Left ventricle myocardium inferior (tissue), 1 donor: ENCODE measurements at regions not wholly inside any gene's neighbourhood (a gene's known extent, or its start where the extent isn't known, plus 50 kb on each side); places are given as distances from the start of the nearest gene placed in this dataset.
"Not testable (repeated sequence)": the region's sequence is repeated elsewhere in the genome, so short reads cannot be mapped to it uniquely, and the experiment has no call there.

Experiments used
- DNase-seq: peaks from one replicate; pipeline ENCODE4 v3.0.0-alpha.2; 2020
- H3K27ac ChIP-seq: fragments of 200-600 bp; replicated peaks from 2 replicates; pipeline ENCODE4 v1.8.0; 2021
- H3K27me3 ChIP-seq: fragments of 200-600 bp; 2 replicates; pipeline ENCODE4 v1.8.0; 2021; ENCODE audit warnings: low read depth
- H3K36me3 ChIP-seq: fragments of 200-600 bp; 2 replicates; pipeline ENCODE4 v1.8.0; 2021
- H3K4me1 ChIP-seq: fragments of 200-600 bp; 2 replicates; pipeline ENCODE4 v1.8.0; 2021
- H3K4me3 ChIP-seq: fragments of 200-600 bp; 2 replicates; pipeline ENCODE4 v1.8.0; 2021; ENCODE audit warnings: mild to moderate bottlenecking, moderate library complexity
- H3K9me3 ChIP-seq: fragments of 200-600 bp; replicated peaks from 2 replicates; pipeline ENCODE4 v1.8.0; 2021
- intact Hi-C: fragments of 100-400 bp; cut with micrococcal nuclease; formaldehyde crosslinking; loops from one replicate; pipeline ENCODE4 v1.11.0; 2022
- TF ChIP-seq, protein P1 (sequence below): fragments of 200-600 bp; IDR thresholded peaks from 2 replicates; pipeline ENCODE4 v1.8.0; 2021; ENCODE audit warnings: antibody characterized with exemption, mild to moderate bottlenecking, borderline replicate concordance
- donor health status: DM: no; HTN: yes; CAD: no; lungs with severe emphysema.

DNA sequence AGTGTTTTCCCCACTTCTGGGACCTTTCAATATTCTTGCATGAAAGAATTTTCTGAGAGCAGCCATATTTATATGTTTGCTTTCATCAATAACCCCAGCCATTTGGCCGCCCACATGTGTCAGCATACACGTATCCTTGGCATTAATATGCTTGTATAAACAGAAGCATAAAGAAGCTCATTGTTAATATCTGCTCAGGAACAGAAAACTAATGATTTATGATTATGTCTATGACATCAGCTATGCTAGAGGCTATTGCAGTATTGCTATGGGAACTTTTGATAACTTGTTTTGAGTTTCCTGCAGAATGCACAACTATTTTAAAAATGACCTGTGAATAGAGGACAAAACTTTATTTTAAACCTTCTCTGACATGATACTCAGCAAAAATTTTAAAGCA lies 300.9 kb upstream of the MTPN start:
- TF ChIP-seq, protein P1, sequence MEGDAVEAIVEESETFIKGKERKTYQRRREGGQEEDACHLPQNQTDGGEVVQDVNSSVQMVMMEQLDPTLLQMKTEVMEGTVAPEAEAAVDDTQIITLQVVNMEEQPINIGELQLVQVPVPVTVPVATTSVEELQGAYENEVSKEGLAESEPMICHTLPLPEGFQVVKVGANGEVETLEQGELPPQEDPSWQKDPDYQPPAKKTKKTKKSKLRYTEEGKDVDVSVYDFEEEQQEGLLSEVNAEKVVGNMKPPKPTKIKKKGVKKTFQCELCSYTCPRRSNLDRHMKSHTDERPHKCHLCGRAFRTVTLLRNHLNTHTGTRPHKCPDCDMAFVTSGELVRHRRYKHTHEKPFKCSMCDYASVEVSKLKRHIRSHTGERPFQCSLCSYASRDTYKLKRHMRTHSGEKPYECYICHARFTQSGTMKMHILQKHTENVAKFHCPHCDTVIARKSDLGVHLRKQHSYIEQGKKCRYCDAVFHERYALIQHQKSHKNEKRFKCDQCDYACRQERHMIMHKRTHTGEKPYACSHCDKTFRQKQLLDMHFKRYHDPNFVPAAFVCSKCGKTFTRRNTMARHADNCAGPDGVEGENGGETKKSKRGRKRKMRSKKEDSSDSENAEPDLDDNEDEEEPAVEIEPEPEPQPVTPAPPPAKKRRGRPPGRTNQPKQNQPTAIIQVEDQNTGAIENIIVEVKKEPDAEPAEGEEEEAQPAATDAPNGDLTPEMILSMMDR: no peak
- Histone ChIP-seq H3K9me3 (no peaks in the 10 kb centered on the region), H3K4me3 (no peak overlapping the region), H3K27ac (no peak overlapping the region), H3K27me3 (no peaks in the 10 kb centered on the region), H3K4me1 (no peaks in the 10 kb centered on the region), H3K36me3 (no peaks in the 10 kb centered on the region)
- intact Hi-C loops: no loop called here
- no peak for DNase-seq

DNA sequence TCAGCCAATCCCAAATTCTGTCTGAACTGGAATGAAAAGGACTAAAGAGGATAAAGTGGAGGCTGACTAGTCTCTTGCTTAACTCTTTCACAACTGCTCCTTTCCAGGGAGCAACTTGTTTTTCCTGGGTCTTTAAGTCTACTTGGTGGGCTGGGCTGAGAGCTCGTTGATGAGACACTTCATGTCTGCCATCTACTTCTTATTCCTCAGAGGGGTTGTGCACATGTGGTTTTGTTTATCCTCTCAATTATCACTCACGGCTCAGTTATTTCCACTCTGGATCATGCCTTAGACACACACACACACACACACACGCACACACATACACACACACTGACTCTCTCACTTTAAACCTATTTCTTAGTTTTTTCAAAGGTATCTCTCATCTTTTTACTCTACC lies 298.6 kb upstream of the MTPN start:
- intact Hi-C loops: no loop called here
- Histone ChIP-seq H3K4me1 (no peaks in the 10 kb centered on the region), H3K4me3 (no peak overlapping the region), H3K27ac (no peak overlapping the region), H3K9me3 (no peaks in the 10 kb centered on the region), H3K27me3 (no peaks in the 10 kb centered on the region), H3K36me3 (no peaks in the 10 kb centered on the region)
- TF ChIP-seq, protein P1: no peak
- DNase-seq: no peak

DNA sequence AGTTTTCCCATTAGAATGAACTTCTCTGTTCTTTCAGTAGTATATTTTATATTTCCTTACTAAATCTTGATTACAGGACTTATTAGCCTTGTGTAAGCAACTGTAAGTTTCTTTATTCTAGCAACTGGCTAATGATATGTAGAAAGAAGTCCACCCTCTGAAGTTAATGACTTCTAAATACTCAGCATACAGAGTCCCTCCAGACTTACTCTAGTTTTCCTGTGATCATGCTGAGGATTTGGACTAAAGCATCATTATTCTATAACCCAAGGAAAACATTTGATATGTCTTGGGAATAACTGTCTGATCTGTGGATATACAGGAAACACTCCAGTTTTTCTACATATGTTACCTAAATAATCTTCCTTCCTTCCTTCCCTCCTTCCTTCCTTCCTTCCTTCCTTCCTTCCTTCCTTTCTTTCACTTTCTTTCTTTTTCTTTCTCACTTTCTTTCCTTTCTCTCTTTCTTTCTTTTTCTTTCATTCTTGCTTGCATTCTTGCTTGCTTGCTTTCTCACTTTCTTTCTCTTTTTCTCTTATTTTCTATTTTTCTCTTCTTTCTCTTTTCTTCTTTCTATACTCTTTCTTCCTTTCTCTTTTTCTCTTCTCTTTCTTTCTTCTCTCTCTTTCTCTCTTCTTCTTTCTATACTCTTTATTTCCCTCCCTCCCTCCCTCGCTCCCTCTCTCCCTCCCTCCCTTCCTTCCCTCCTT lies 297.6 kb upstream of the MTPN start:
- intact Hi-C loops: no loop called here
- no peaks in the 10 kb centered on the region for H3K27me3 ChIP-seq
- TF ChIP-seq, protein P1: no peak
- no peak overlapping the region for H3K4me3 ChIP-seq
- H3K9me3 ChIP-seq: no peaks in the 10 kb centered on the region
- no peaks in the 10 kb centered on the region for H3K4me1 ChIP-seq
- H3K36me3 ChIP-seq: no peaks in the 10 kb centered on the region
- no peak overlapping the region for H3K27ac ChIP-seq
- no peak for DNase-seq

DNA sequence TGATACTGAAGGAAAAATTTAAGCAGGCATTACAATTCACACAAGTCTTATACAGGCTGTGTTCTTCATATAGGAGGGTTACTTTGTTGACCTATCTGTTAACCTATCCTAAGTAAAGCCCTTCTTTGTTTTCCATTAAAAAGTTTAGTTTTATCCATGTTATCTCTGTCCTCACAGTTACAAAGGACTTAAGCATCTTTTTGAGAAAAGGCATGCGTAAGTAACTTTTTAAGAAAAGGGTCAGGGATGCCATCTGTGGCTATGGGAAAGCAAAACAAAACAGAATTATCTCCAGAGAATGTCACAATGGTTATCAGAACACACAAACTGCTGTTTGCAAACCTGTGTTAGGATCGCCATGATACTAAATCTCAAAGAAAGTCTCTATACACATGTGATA lies 295.8 kb upstream of the MTPN start:
- Histone ChIP-seq H3K4me1 (no peaks in the 10 kb centered on the region), H3K36me3 (no peaks in the 10 kb centered on the region), H3K27me3 (no peaks in the 10 kb centered on the region), H3K4me3 (no peak overlapping the region), H3K9me3 (no peaks in the 10 kb centered on the region), H3K27ac (no peak overlapping the region)
- TF ChIP-seq, protein P1: no peak
- DNase-seq: no peak
- intact Hi-C loops: no loop called here

DNA sequence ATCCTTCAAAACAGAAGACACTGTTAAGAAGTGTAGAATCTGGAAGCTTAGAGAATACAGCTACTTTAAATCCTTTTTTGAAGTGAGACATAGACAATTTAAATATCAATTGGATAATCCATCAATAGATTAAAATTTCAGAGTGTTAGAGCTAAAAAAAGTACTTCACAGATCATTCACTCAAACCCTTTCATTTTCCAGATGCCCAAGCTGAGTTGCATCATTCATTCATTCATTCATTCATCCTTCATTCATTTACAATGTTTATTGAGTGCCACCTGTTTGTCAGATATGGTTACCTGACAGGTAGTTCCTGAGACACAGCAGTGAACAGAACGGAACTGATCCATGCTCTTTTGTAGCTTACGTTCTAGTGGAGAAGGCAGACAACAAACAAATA lies 290.7 kb upstream of the MTPN start:
- H3K4me3 ChIP-seq: no peak overlapping the region
- TF ChIP-seq, protein P1: no peak
- H3K36me3 ChIP-seq: no peaks in the 10 kb centered on the region
- no peak overlapping the region for H3K27ac ChIP-seq
- no peaks in the 10 kb centered on the region for H3K27me3 ChIP-seq
- peaks cover 31% of the 10 kb centered on the region for H3K9me3 ChIP-seq
- H3K4me1 ChIP-seq: no peaks in the 10 kb centered on the region
- intact Hi-C loops: no loop called here
- DNase-seq: no peak

DNA sequence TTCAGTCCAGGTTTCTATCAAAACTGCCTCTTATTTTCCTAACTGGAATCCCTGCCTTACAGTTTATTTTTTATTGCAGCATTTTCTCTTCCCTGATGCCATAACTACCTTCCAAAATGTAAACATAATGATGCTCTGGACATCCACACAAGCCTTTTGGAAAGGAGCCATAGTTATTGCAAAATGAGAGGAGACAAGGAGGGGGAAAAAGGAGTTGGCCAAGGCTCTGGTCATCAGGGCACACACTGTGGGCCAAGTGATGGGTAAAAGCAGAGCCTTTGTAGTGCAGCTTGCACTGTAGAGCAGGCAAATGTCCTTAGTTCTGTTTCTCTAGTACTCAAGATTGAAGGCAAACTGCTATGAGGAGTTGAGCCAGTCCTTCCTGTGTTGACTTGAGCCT lies 289.3 kb upstream of the MTPN start:
- intact Hi-C loops: no loop called here
- TF ChIP-seq, protein P1: no peak
- Histone ChIP-seq H3K36me3 (no peaks in the 10 kb centered on the region), H3K9me3 (peaks cover 44% of the 10 kb centered on the region), H3K4me1 (no peaks in the 10 kb centered on the region), H3K4me3 (no peak overlapping the region), H3K27me3 (no peaks in the 10 kb centered on the region), H3K27ac (no peak overlapping the region)
- no peak for DNase-seq

DNA sequence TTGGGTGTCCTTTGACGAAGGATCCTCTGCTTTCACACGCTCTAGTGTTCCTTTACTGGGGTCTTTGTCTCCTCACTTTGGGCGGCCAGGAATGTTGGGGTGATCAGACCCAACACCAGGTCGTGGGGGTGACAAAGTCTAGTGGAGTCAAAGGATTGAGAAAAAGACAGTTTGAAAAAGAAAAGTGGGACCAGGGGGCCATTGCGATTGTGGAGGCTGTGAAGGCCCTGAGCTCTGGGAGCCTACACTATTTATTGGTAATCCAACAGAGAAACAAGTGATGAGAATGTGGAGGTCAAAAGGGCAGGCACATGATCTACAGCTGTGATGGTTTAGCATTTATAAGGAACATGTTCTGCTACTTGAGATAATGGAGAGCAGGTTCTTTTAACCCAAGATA lies 287.1 kb upstream of the MTPN start:
- intact Hi-C loops, H3K27me3 ChIP-seq, H3K4me1 ChIP-seq, H3K27ac ChIP-seq, H3K36me3 ChIP-seq, DNase-seq, H3K4me3 ChIP-seq: not testable (repeated sequence)
- peaks cover 65% of the 10 kb centered on the region for H3K9me3 ChIP-seq

DNA sequence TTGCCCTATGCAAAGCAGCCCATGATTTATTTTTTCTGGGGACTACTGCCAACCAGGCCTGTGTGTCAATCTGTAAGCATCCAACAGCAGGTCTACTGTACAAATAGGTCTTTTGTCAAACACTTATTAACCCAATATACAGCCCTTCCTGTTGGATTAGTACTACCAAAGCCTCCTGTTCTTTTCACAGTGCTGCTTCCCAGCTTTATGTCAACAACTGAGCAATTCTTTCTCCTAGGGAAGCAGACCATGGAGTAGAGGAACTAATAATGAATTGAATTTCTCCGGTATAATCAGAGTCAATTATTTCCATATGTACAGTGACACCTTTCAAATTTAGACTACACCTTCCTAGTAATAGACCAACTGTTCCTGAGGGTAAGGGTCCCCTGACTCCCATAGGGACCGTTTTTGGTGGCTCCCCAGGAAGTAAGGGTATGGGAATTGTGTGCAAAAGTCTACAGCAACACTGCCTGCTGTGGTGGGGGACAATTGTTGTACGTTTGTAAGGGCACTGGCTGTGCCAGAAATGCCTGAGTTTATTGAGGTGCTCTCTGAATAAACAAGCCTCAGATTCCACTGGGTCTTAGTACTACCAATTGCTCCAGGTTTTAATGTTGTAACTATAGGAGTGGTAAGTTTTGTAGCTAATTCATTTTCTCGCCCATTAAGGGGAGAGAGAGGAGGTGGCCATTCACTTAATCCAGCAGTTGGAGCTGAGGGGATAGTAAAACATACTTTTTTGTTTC lies 286.1 kb upstream of the MTPN start:
- H3K9me3 ChIP-seq: peaks cover 66% of the 10 kb centered on the region
- H3K4me3 ChIP-seq, H3K4me1 ChIP-seq, DNase-seq, H3K36me3 ChIP-seq, H3K27me3 ChIP-seq, H3K27ac ChIP-seq, intact Hi-C loops: not testable (repeated sequence)
